Tibial nerve (tissue), 4 donors: ENCODE measurements at regions not wholly inside any gene's neighbourhood (a gene's known extent, or its start where the extent isn't known, plus 50 kb on each side); places are given as distances from the start of the nearest gene placed in this dataset.

Source experiments
- CTCF ChIP-seq, 5 experiments: fragments of 200-600 bp in 3 of 5; fragments of 450-650 bp in 2 of 5; sonication (generic) in 3 of 5; IDR thresholded peaks; one replicate each; pipeline ENCODE4 v1.5.1; 2016 to 2019; ENCODE audit warnings: antibody characterized with exemption in 5 of 5, mild to moderate bottlenecking in 3 of 5, moderate library complexity in 2 of 5
- EP300 ChIP-seq, 2 donors: sonication (generic); formaldehyde crosslinking; IDR thresholded peaks; one replicate each; pipeline ENCODE4 v1.6.1; 2017; ENCODE audit warnings: antibody characterized with exemption in 2 of 2, mild to moderate bottlenecking in 1 of 2
- POLR2A ChIP-seq, 2 donors: fragments of 450-650 bp; IDR thresholded peaks; one replicate each; pipeline ENCODE4 v1.6.1; 2017; ENCODE audit warnings: antibody characterized with exemption in 2 of 2, mild to moderate bottlenecking in 2 of 2, moderate library complexity in 2 of 2

- TF ChIP-seq CTCF (IDR thresholded peaks at IDR 0.05) (no peak), POLR2A (IDR thresholded peaks at IDR 0.05) (no peak), EP300 (IDR thresholded peaks at IDR 0.05) (no peak)
These were observed 290.8 kb upstream of the MC4R start for GRCh38 chr18:60663060-60663989.
